Keratinocyte (primary cell): ENCODE measurements at regions not wholly inside any gene's neighbourhood (a gene's known extent, or its start where the extent isn't known, plus 50 kb on each side); places are given as distances from the start of the nearest gene placed in this dataset.

Source experiments
- DNase-seq: peaks from one replicate; pipeline ENCODE4 v3.0.0-alpha.2; 2011; ENCODE audit warnings: low read depth, missing footprints, low spot score
- FAIRE-seq: peaks from 2 replicates; lab custom pipeline; 2011; peaks lifted over from hg19 to GRCh38; lab: Jason Lieb, UNC
- H2AFZ ChIP-seq: 2 replicates; pipeline ENCODE4 v1.6.0; 2012; ENCODE audit warnings: low read length, control low read depth, inconsistent platforms; ENCODE audit not compliant: control insufficient read depth
- H3K27ac ChIP-seq: 2 replicates; pipeline ENCODE4 v1.5.1; 2011; ENCODE audit warnings: low read length; ENCODE audit not compliant: control insufficient read depth, insufficient read depth
- H3K27me3 ChIP-seq: 3 replicates; pipeline ENCODE4 v1.6.0; 2011; ENCODE audit warnings: low read length; ENCODE audit not compliant: control insufficient read depth, insufficient read depth; ENCODE audit errors: extremely low read depth
- H3K36me3 ChIP-seq, 2 experiments: 2 replicates in 1 of 2; 3 replicates in 1 of 2; pipeline ENCODE4 v1.5.1; 2011; ENCODE audit warnings: low read length in 2 of 2, mild to moderate bottlenecking in 1 of 2; ENCODE audit not compliant: control insufficient read depth in 2 of 2, insufficient read depth in 2 of 2; ENCODE audit errors: extremely low read depth in 1 of 2
- H3K4me1 ChIP-seq: 3 replicates; pipeline ENCODE4 v1.5.1; 2011; ENCODE audit warnings: low read length; ENCODE audit not compliant: control insufficient read depth, insufficient read depth; ENCODE audit errors: extremely low read depth
- H3K4me2 ChIP-seq: 3 replicates; pipeline ENCODE4 v1.6.0; 2011; ENCODE audit warnings: low read depth, low read length; ENCODE audit not compliant: control insufficient read depth, insufficient read depth; ENCODE audit errors: extremely low read depth
- H3K4me3 ChIP-seq, 3 experiments: fragments of 200-600 bp in 1 of 3; sonication (generic) in 1 of 3; 2 replicates in 2 of 3; 3 replicates in 1 of 3; pipeline ENCODE4 v1.5.1; 2011 to 2016; ENCODE audit warnings: low read length in 3 of 3, mild to moderate bottlenecking in 3 of 3, control low read depth in 2 of 3, inconsistent platforms in 1 of 3, low read depth in 1 of 3, mixed read lengths in 1 of 3, mixed run types in 1 of 3, moderate library complexity in 1 of 3; ENCODE audit not compliant: control insufficient read depth in 2 of 3, insufficient read depth in 2 of 3; ENCODE audit errors: extremely low read depth in 1 of 3
- H3K79me2 ChIP-seq: 2 replicates; pipeline ENCODE4 v1.6.0; 2012; ENCODE audit warnings: low read length; ENCODE audit not compliant: control insufficient read depth, insufficient read depth
- H3K9ac ChIP-seq: 3 replicates; pipeline ENCODE4 v1.6.0; 2011; ENCODE audit warnings: low read length; ENCODE audit not compliant: control insufficient read depth, insufficient read depth; ENCODE audit errors: extremely low read depth
- H3K9me1 ChIP-seq: 3 replicates; pipeline ENCODE4 v1.6.0; 2011; ENCODE audit warnings: low read length; ENCODE audit not compliant: control insufficient read depth, insufficient read depth; ENCODE audit errors: extremely low read depth
- H3K9me3 ChIP-seq: 2 replicates; pipeline ENCODE4 v1.5.1; 2012; ENCODE audit warnings: low read depth, low read length; ENCODE audit not compliant: control insufficient read depth
- H4K20me1 ChIP-seq: 3 replicates; pipeline ENCODE4 v1.6.0; 2011; ENCODE audit warnings: low read length; ENCODE audit not compliant: control insufficient read depth, insufficient read depth; ENCODE audit errors: extremely low read depth
- EZH2 ChIP-seq: IDR thresholded peaks from one replicate; pipeline ENCODE4 v1.6.1; 2012; ENCODE audit warnings: inconsistent platforms, mild to moderate bottlenecking, low read length, moderate library complexity
- dilution Hi-C: fragments of 300-500 bp; cut with MboI; formaldehyde crosslinking; loops from one replicate; pipeline ENCODE4 v1.7.0; 2020; ENCODE audit warnings: low sequenced_read_pairs; ENCODE audit not compliant: extremely low pct_ligation_motif_present
- TF ChIP-seq, protein P1 (sequence below), 3 experiments: IDR thresholded peaks in 1 of 3; conservative IDR thresholded peaks in 1 of 3; optimal IDR thresholded peaks in 1 of 3; 2 replicates in 2 of 3; 3 replicates in 1 of 3; pipeline versions ENCODE3 to v1.5.1; 2011; ENCODE audit warnings: low read length in 3 of 3, mild to moderate bottlenecking in 3 of 3, moderate library complexity in 2 of 3, control low read depth in 1 of 3, inconsistent platforms in 1 of 3; ENCODE audit not compliant: insufficient read depth in 2 of 3; ENCODE audit errors: extremely low read depth in 1 of 3

- Histone ChIP-seq H4K20me1 (no peaks in the 10 kb centered on the region), H3K4me2 (no peak overlapping the region), H3K4me3 (no peak overlapping the region), H3K27ac (no peak overlapping the region), H3K79me2 (no peaks in the 10 kb centered on the region), H3K9me1 (no peaks in the 10 kb centered on the region), H3K27me3 (peaks cover 8% of the 10 kb centered on the region), H2AFZ (no peak overlapping the region), H3K9ac (no peak overlapping the region), H3K4me1 (no peaks in the 10 kb centered on the region), H3K36me3 (no peaks in the 10 kb centered on the region), H3K9me3 (no peaks in the 10 kb centered on the region)
- DNase-seq = no peak
- FAIRE-seq = no peak
- dilution Hi-C loops = no loop called here
- TF ChIP-seq, protein P1, sequence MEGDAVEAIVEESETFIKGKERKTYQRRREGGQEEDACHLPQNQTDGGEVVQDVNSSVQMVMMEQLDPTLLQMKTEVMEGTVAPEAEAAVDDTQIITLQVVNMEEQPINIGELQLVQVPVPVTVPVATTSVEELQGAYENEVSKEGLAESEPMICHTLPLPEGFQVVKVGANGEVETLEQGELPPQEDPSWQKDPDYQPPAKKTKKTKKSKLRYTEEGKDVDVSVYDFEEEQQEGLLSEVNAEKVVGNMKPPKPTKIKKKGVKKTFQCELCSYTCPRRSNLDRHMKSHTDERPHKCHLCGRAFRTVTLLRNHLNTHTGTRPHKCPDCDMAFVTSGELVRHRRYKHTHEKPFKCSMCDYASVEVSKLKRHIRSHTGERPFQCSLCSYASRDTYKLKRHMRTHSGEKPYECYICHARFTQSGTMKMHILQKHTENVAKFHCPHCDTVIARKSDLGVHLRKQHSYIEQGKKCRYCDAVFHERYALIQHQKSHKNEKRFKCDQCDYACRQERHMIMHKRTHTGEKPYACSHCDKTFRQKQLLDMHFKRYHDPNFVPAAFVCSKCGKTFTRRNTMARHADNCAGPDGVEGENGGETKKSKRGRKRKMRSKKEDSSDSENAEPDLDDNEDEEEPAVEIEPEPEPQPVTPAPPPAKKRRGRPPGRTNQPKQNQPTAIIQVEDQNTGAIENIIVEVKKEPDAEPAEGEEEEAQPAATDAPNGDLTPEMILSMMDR (optimal IDR thresholded peaks at IDR 0.05 in 1 of 3, IDR thresholded peaks at IDR 0.05 in 1 of 3, conservative IDR thresholded peaks at IDR 0.05 in 1 of 3; ENCODE audit: extremely low read depth in 1 of 3, insufficient read depth in 2 of 3, low read length in 3 of 3) = no peak
- TF ChIP-seq EZH2 = no peak
Observed at GRCh38 chr21:35703704-35704103, 356.6 kb downstream of the SETD4 start.

GRCh38 chr21:35699361-35699760 lies 361.0 kb downstream of the SETD4 start:
- Histone ChIP-seq H3K9ac (no peak overlapping the region), H4K20me1 (no peaks in the 10 kb centered on the region), H3K27ac (no peak overlapping the region), H2AFZ (no peak overlapping the region), H3K9me1 (no peaks in the 10 kb centered on the region), H3K9me3 (no peaks in the 10 kb centered on the region), H3K4me3 (no peak overlapping the region), H3K36me3 (no peaks in the 10 kb centered on the region), H3K4me2 (no peak overlapping the region), H3K27me3 (peaks cover 12% of the 10 kb centered on the region), H3K79me2 (no peaks in the 10 kb centered on the region), H3K4me1 (no peaks in the 10 kb centered on the region)
- DNase-seq (no peak), FAIRE-seq (no peak)
- dilution Hi-C loops = no loop called here
- TF ChIP-seq EZH2 = no peak

GRCh38 chr21:35697321-35697808 lies 363.0 kb downstream of the SETD4 start:
- Histone ChIP-seq H3K27ac (no peak overlapping the region), H3K79me2 (no peaks in the 10 kb centered on the region), H3K4me1 (no peaks in the 10 kb centered on the region), H3K4me3 (no peak overlapping the region), H2AFZ (no peak overlapping the region), H3K27me3 (peaks cover 14% of the 10 kb centered on the region), H3K9me3 (no peaks in the 10 kb centered on the region), H3K9me1 (no peaks in the 10 kb centered on the region), H3K4me2 (no peak overlapping the region), H3K36me3 (no peaks in the 10 kb centered on the region), H3K9ac (no peak overlapping the region), H4K20me1 (no peaks in the 10 kb centered on the region)
- DNase-seq (no peak), FAIRE-seq (no peak)
- TF ChIP-seq EZH2 = no peak
- TF ChIP-seq, protein P1 (optimal IDR thresholded peaks at IDR 0.05 in 1 of 3, IDR thresholded peaks at IDR 0.05 in 1 of 3, conservative IDR thresholded peaks at IDR 0.05 in 1 of 3; ENCODE audit: extremely low read depth in 1 of 3, insufficient read depth in 2 of 3, low read length in 3 of 3) = no peak
- dilution Hi-C loops = no loop called here
